ENCODE measurements at regions not wholly inside any gene's neighbourhood (a gene's known extent, or its start where the extent isn't known, plus 50 kb on each side); places are given as distances from the start of the nearest gene placed in this dataset.

DNA sequence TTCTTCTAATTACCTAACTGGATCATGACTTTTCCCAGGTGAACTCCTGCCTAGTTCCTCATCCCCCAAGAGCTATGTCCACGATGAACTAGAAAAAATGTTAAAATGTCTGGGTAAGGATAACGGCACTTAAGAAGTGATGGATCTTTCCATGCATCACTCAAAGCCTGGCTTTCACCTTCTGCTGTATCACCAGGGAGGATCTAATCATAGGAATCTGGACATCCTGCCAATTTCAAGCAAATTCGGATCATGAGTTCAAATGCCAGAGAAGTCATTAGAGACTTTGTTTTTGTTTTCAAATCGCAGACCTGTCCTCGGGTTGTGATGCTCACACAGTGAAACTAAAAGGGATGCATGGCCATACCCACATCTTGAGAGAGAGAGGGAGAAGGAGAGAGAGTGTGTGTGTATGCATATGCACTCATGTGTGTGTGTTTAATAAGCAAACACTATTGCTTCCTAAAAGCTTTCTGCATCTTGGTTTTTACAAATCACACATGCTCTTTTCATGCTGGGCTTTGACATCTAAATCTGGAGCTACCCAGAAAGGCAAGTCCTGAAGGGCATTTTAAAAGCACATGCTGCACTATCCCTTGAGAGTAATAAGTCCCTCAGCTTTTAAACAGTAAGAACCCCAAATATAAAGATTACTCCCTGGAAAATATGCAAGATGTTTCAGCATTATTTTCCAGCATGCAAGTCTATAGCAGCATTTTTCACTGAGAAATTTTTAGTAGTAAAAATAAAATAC, 524.6 kb upstream of the NOX3 start:
- Histone ChIP-seq H3K4ac (ENCODE audit: low read depth, low read length) (no peak overlapping the region), H4K5ac (ENCODE audit: low read depth, low read length) (no peak overlapping the region), H3K4me2 (ENCODE audit: low read depth, low read length) (no peak overlapping the region; the same call in 1 of the 2 replicates), H3K36me3 (ENCODE audit: control insufficient read depth, insufficient read depth, low read length) (no peaks in the 10 kb centered on the region), H3K23ac (ENCODE audit: low read depth, low read length) (no peak overlapping the region), H2AK5ac (ENCODE audit: low read depth, low read length) (no peak overlapping the region), H3K4me1 (ENCODE audit: control insufficient read depth, insufficient read depth, low read length) (no peaks in the 10 kb centered on the region), H3K9me3 (ENCODE audit: control insufficient read depth, insufficient read depth, low read length) (no peaks in the 10 kb centered on the region), H2AK9ac (replicated peaks; ENCODE audit: low read depth, low read length, poor library complexity) (no peak overlapping the region), H3K18ac (ENCODE audit: low read depth, low read length) (no peak overlapping the region), H3K79me1 (ENCODE audit: low read depth in 1 of 2, low read length in 2 of 2) (no peaks in the 10 kb centered on the region), H3K14ac (replicated peaks; ENCODE audit: low read depth, low read length) (no peak overlapping the region), H3K27me3 (ENCODE audit: control insufficient read depth, insufficient read depth, low read length) (no peaks in the 10 kb centered on the region), H2AFZ (replicated peaks; ENCODE audit: low read length, poor library complexity) (no peak overlapping the region), H4K20me1 (ENCODE audit: insufficient read depth, low read length) (no peaks in the 10 kb centered on the region), H3K9me1 (ENCODE audit: insufficient read depth, low read length) (no peaks in the 10 kb centered on the region), H3K27ac (ENCODE audit: insufficient read depth, low read length) (no peak overlapping the region), H4K8ac (ENCODE audit: low read depth in 2 of 2, low read length in 2 of 2) (no peak overlapping the region), H2BK120ac (ENCODE audit: low read depth, low read length) (no peak overlapping the region), H3K56ac (ENCODE audit: extremely low read depth, insufficient read depth, low read length) (no peak overlapping the region), H4K91ac (ENCODE audit: insufficient read depth, low read depth, low read length) (no peak overlapping the region), H3K9ac (ENCODE audit: low read depth, low read length) (no peak overlapping the region), H2BK5ac (ENCODE audit: low read depth, low read length, poor library complexity, severe bottlenecking) (no peak overlapping the region), H2BK20ac (ENCODE audit: low read depth, low read length) (no peak overlapping the region), H2BK15ac (ENCODE audit: low read depth, low read length) (no peak overlapping the region), H3K4me3 (ENCODE audit: insufficient read depth, low read depth, low read length) (no peak overlapping the region)
- ChIA-PET CTCF (no interaction called here), POLR2A (ENCODE audit: unreplicated experiment) (no interaction called here)
- TF ChIP-seq CTCF (conservative IDR thresholded peaks at IDR 0.05; ENCODE audit: low read depth, low read length), result no peak
- no peak for TF ChIP-seq RAD21 (IDR thresholded peaks at IDR 0.05; ENCODE audit: low read length)
- ATAC-seq (ENCODE audit: low read depth) (no peak), DNase-seq (no peak)
- WGBS, 2 experiments (ENCODE audit: extremely low coverage in 2 of 2, insufficient read length in 1 of 2), result 50% methylated on average over 1 of the region's 5 CpGs; no CpG with 5 or more reads in 1 of the 2 experiments
- in situ Hi-C loops (cut with MboI; ENCODE audit: low sequenced_read_pairs), result no loop called here
- dilution Hi-C loops (cut with HindIII; ENCODE audit: low sequenced_read_pairs, unreplicated experiment), result no loop called here
- intact Hi-C loops (cut with micrococcal nuclease), result no loop called here
- no TSS peak for BruUV-seq (replicated peaks)
